ENCODE measurements at regions not wholly inside any gene's neighbourhood (a gene's known extent, or its start where the extent isn't known, plus 50 kb on each side); places are given as distances from the start of the nearest gene placed in this dataset.

GRCh38 chr6:48212501-48212900, 101.5 kb upstream of the PTCHD4 start:
- no peak for TF ChIP-seq CTCF (IDR thresholded peaks at IDR 0.05)
- no peak for TF ChIP-seq POLR2A (IDR thresholded peaks at IDR 0.05)
- no peak for TF ChIP-seq POLR2AphosphoS5 (IDR thresholded peaks at IDR 0.05)
- no peak for TF ChIP-seq EP300 (IDR thresholded peaks at IDR 0.05)
